ENCODE measurements at regions not wholly inside any gene's neighbourhood (a gene's known extent, or its start where the extent isn't known, plus 50 kb on each side); places are given as distances from the start of the nearest gene placed in this dataset.
"Not testable (repeated sequence)": the region's sequence is repeated elsewhere in the genome, so short reads cannot be mapped to it uniquely, and the experiment has no call there.

GRCh38 chr7:68613405-68613804 lies 984.9 kb upstream of the AUTS2 start:
- no peak for DNase-seq

GRCh38 chr7:68613897-68614296 lies 984.4 kb upstream of the AUTS2 start:
- DNase-seq, result no peak

- no peak for DNase-seq
These were observed 978.7 kb upstream of the AUTS2 start for GRCh38 chr7:68619526-68619925.

- no peak for DNase-seq
These were observed 975.8 kb upstream of the AUTS2 start for GRCh38 chr7:68622500-68622899.

GRCh38 chr7:68623030-68623429 lies 975.2 kb upstream of the AUTS2 start:
- DNase-seq, result no peak

- DNase-seq, result no peak
These were observed 970.9 kb upstream of the AUTS2 start for GRCh38 chr7:68627247-68627864.

GRCh38 chr7:68630914-68631313 lies 967.4 kb upstream of the AUTS2 start:
- not testable (repeated sequence) for DNase-seq

GRCh38 chr7:68640103-68640502 lies 958.2 kb upstream of the AUTS2 start:
- DNase-seq, result no peak

GRCh38 chr7:68642727-68643126 lies 955.5 kb upstream of the AUTS2 start:
- DNase-seq, result no peak

GRCh38 chr7:68663392-68663791 lies 934.9 kb upstream of the AUTS2 start:
- DNase-seq, result no peak

- no peak for DNase-seq
These were observed 927.2 kb upstream of the AUTS2 start for GRCh38 chr7:68671046-68671445.

- no peak for DNase-seq
These were observed 926.6 kb upstream of the AUTS2 start for GRCh38 chr7:68671671-68672070.

GRCh38 chr7:68674826-68675225 lies 923.4 kb upstream of the AUTS2 start:
- no peak for DNase-seq

- DNase-seq, result no peak
These were observed 921.3 kb upstream of the AUTS2 start for GRCh38 chr7:68676813-68677535.

GRCh38 chr7:68678196-68678595 lies 920.1 kb upstream of the AUTS2 start:
- DNase-seq, result no peak

GRCh38 chr7:68679459-68680234 lies 918.6 kb upstream of the AUTS2 start:
- no peak for DNase-seq

- no peak for DNase-seq
These were observed 917.9 kb upstream of the AUTS2 start for GRCh38 chr7:68680235-68680872.

GRCh38 chr7:68682910-68683309 lies 915.4 kb upstream of the AUTS2 start:
- no peak for DNase-seq

GRCh38 chr7:68684246-68684839 lies 913.9 kb upstream of the AUTS2 start:
- no peak for DNase-seq

GRCh38 chr7:68684996-68685395 lies 913.3 kb upstream of the AUTS2 start:
- DNase-seq, result no peak

GRCh38 chr7:68688416-68689086 lies 909.7 kb upstream of the AUTS2 start:
- no peak for DNase-seq

GRCh38 chr7:68689087-68689433 lies 909.2 kb upstream of the AUTS2 start:
- no peak for DNase-seq

All from Kasumi-1 (cell line).